PC-9 (cell line): ENCODE measurements at regions not wholly inside any gene's neighbourhood (a gene's known extent, or its start where the extent isn't known, plus 50 kb on each side); places are given as distances from the start of the nearest gene placed in this dataset.

Experiments used
- CTCF ChIP-seq: fragments of 200-600 bp; sonication (generic); conservative IDR thresholded peaks from 2 replicates; pipeline ENCODE4 v1.6.1; 2017; ENCODE audit warnings: mixed run types, antibody characterized with exemption, mild to moderate bottlenecking, moderate library complexity
- EZH2 ChIP-seq: fragments of 200-600 bp; sonication (generic); IDR thresholded peaks from 2 replicates; pipeline ENCODE4 v1.8.0; 2017; ENCODE audit warnings: antibody characterized with exemption, low read depth

GRCh38 chr12:23337213-23337612 is 612.3 kb downstream of the SOX5 start:
- TF ChIP-seq CTCF = no peak
- TF ChIP-seq EZH2 = no peak
